Central memory CD4-positive, alpha-beta T cell (primary cell): ENCODE measurements at regions not wholly inside any gene's neighbourhood (a gene's known extent, or its start where the extent isn't known, plus 50 kb on each side); places are given as distances from the start of the nearest gene placed in this dataset.
A peak's percentile ranks its signal among the peaks of the same experiment; 100 is the strongest.

Source experiments
- DNase-seq: peaks from one replicate; pipeline ENCODE4 v3.0.0; 2022

DNA sequence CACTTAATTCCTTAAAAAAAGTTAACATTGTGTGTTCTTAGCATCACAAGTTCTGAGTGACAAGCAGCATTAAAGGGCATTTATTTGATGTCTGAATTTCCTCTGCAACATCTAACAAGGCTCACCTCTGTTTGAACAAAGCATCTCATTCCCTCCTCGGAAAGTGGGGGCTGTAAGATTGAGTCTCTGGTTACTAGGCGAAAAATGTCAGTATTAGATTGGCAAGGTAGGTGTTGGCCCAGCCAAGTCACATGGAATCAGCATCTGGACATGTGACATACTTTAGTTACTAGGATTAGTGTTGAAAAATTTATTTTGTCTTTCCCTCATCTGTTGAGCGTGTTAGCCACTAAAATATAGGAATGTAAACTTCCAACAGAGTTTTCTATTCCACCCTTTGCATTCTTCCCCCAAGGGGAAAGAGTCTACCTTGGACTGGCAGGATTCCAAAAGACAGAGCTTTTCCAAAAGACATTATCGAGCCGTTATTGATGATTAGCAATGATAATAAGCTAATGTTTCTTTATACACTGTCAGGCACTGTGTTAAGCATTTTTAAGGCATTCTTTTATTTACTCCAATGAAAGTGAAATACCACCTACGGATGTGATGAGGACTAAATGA is 194.9 kb upstream of the BTG1 start:
- DNase-seq: no peak

DNA sequence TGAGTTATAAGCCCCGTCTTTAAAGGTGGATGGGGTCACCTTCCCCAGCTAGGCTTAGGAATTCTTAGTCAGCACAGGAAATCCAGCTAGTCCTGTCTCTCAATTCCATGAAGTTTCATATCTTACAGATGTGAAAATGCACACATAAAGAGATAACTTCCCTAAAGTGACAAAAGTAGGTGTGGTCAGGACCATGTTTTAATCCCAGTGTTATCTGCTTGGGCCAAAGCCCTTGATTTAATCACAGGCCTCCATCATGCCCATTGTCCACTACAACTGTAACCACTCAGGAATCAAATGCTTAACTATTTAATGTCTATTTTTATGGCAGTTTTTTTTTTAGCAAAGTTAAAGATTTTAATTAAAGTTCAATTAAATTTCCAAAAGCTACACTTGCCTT is 194.4 kb upstream of the BTG1 start:
- DNase-seq: no peak

DNA sequence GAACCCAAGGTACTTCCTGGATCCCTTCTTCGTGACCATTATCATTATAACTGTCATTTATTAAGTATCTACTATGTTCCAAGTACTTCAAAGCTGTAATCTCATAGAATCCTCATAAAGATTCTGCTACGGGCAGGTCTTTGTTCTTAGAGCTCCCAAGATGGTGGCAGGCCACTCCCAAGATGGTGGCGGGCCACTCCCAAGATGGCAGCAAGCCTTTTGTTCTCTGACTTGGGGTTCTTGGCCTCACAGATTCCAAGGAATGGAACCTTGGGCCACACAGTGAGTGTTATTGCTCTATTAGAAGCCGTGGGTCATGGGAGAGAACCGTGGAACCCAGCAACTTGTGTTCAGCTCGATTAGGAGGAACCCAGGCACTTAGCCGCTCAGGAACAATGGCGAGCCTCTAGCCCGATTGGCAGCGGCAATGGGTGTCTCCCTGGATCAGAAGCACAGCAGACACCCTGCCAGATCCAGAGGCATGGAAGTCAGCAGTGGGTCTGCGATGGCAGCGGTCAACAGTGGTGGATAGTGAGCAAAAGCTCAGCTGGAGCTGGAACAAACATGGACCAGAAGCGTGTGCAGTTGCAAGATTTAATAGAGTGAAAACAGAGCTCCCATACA is 193.7 kb upstream of the BTG1 start:
- no peak for DNase-seq

DNA sequence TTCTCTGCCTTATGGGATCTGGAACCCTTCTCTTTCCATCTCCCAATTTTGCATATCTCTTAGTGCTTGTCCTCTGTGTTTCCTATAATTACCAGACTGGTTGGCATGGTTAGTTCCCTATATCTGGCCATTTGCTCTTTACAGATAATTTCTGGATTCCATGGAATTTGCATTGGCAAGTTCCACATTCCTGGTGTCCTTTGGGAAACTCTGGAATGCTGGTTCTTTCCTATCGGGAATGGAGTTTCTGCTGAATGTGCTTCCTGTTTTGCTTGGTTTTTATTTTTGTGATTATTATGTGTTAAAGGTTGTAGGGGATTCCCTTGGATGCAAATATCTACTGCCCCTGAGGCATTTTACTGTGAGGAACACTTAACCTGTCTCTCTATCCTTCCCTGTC is 193.0 kb upstream of the BTG1 start:
- no peak for DNase-seq

DNA sequence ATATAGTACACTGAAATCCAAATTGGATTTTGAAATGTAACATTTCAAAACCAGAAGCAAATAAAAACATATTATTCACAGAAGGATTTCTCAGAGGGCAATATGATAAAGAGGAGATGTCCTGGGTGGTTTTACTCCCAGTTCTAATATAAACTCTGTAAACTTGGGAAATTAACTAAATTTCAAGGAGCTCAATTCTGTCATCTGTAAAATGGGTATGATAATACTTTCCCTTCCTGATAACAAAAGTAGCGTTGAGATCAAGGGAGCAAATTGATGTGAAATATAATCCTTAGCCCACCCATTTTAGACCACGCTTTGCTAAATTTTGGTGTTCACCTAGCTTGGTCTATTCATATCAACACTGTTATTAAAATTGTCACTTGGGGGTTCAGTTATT is 192.5 kb upstream of the BTG1 start:
- no peak for DNase-seq

DNA sequence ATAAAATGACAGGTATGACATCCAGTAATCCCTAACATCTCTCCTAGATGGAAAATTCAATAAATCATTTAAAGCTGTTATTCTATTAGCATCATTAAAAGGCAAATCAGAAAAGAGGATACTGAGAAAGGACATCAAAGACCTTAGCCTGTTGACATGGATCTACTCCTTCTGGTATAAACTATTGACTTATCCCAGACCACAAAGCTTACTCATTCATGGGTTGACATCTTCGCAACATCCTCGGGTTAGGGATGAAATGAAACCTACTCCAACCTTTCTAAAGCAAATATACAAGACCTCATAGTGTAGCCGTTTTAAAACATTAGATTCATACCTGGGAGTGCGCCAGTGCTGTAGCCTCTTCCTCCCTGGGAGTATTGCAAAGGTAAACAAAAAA is 191.5 kb upstream of the BTG1 start:
- DNase-seq: no peak

DNA sequence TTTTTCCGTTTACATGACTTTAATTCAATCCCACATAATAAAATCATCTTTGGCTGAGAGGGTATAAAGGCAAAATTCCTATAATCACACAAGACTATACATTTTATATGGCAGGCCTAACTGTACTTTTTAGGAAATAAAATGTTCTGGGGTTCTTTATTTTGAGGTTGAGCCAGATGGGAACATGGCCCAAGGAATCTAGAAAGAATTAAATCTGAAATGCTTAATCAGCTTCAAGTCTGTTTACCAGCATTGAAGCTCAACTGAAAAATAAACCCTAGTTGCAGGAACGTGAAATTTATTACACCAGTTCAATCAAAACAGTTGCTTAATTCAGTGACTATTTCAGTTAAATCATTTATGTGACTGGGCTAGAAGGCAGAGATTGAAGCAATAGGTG is 191.0 kb upstream of the BTG1 start:
- no peak for DNase-seq

DNA sequence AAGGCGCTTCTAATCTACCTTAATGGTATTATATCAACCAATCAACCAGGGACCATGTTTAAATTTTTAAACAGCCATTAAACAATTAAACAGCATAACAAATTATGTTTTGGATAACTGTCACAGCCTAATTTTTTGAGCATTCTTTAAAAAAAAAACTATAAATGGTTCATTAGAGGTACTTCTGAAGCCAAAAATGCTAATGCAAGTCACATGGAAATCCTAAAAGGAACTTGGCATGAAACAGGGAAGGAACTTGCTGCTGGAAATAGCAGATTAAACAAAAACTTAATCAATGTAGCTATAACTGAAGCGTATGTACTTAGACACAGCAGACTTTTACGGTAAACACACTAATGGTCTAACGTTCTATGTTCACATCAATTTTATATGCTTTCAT is 190.2 kb upstream of the BTG1 start:
- no peak for DNase-seq

DNA sequence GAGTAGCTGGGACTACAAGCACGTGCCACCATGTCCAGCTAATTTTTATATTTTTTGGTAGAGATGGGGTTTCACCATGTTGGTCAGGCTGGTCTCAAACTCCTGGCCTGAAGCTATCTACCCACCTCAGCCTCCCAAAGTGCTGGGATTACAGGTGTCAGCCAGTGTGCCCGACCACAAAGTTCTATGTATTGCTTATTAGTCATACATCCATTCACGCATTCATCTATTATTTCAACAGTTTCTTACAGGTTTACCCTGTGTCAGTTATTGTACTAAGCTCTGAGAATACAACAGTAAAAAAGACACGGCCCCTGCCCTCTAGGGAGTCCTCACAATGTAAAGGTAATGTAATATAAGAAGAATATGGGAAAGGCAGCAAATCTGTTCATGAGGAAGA is 188.9 kb upstream of the BTG1 start:
- no peak for DNase-seq

DNA sequence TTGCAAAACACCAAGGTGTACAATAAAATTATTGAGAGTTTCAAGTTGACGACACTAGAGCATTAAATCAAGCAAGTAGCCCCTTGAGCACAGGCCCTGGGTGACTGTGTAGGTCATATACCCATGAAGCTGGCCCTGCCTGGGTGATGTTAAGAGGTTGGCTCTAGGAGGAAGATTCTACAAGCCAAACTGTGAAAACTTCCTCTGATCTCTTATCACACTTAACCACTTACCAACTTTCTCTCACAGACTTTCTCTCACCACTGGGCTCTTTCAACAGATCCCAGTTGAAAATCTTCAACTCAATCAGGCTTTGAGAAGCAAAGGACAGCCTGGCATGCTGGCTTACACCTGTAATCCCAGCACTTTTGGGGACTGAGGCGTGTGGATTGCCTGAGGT is 186.9 kb upstream of the BTG1 start:
- DNase-seq: no peak

DNA sequence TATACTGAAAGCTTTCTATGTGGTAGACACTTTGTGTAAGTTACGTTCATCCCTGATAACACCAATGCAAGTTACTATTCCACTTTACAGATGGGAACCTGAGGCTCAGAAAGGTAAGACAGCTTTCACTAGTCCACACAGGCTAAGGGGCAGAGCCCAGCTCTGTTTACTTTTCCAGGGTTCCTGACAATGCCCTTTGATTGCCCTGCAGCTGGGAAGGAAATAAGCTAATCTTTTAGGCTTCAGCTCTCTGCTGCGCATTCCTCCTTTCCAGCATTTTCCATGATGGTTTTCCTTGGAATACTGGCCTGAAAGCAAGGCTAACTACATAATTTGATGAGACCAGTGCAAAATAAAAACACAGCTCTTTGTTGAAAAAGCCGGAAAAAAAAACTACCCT is 185.7 kb upstream of the BTG1 start:
- no peak for DNase-seq

DNA sequence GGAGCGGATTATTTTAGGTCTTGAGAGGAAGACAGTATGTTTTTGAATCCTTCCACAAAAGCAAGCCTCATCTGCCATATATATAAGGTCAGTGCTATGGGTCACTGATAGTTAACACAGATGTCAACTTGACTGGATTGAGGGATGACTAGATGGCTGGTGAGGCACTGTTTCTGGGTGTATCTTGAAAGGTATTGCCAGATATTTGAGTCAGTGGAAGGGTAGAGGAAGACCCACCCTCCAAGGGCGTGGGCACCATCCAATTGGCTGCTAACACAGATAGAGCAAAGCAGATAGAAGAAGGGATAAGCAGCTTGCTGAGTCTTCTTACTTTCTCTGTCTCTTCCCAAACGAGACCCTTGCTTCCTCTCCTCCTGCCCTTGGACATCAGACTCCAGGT is 185.0 kb upstream of the BTG1 start:
- DNase-seq: no peak

DNA sequence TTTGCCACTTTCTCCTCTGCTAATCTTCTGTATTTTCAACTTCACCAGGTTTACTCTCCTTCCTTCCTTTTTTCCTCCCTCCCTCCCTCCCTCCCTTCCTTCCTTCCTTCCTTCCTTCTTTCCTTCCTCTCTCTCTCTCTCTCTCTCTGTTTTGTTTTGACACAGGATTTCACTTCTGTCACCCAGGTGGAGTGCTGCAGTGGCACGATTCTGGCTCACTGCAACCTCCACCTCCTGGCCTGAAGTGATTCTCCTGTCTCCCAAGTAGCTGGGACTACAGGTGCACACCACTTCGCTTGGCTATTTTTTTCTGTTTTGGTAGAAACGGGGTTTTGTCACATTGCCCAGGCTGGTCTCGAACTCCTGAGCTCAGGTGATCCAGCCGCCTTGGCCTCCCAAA is 181.2 kb upstream of the BTG1 start:
- DNase-seq: no peak

DNA sequence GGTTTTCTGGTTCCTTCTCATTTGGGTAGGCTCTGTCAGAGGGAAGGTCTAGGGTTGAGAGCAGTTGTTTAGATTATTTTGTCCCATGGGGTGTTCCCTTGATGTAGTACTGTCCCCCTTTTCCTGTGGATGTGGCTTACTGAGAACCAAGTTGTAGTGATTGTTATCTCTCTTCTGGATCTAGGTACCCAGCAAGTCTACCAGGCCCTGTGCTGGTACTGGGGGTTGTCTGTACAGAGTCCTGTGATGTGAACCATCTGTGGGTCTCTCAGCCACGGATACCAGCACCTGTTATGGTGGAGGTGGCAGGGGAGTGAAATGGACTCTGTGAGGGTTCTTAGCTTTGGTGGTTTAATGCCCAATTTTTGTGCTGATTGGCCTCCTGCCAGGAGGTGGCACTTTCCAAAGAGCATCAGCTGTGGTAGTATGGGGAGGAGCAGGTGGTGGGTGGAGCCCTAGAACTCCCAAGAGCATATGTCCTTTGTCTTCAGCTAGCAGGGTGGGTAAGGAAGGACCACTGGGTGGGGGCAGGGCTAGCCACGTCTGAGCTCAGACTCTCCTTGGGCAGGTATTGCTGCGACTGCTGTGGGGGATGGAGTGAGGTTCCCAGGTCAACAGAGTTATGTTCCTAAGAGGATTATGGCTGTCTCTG is 179.3 kb upstream of the BTG1 start:
- no peak for DNase-seq

DNA sequence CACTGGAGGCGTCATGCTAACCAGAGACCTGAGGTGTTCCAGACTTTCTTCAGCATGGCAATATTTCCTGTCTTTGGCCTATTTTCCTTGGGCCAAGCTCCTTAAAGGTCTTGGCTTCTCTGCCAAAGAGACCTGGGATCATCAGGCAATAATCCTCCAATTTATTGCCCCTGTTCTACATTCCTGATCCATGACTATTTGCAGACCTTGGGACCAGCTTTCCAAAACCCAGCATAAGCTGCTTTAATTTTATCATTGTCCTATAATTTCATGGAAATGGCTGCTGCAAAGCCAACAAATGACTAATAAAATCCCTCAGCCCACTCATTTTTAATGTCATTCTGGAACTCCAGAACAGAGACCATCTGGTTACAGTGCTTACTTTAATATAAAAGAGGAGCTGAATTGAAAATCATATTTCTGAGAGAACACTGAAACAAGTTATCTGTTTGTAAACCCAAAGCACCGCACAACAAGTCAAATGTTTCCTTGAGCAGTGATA is 166.9 kb upstream of the BTG1 start:
- no peak for DNase-seq

DNA sequence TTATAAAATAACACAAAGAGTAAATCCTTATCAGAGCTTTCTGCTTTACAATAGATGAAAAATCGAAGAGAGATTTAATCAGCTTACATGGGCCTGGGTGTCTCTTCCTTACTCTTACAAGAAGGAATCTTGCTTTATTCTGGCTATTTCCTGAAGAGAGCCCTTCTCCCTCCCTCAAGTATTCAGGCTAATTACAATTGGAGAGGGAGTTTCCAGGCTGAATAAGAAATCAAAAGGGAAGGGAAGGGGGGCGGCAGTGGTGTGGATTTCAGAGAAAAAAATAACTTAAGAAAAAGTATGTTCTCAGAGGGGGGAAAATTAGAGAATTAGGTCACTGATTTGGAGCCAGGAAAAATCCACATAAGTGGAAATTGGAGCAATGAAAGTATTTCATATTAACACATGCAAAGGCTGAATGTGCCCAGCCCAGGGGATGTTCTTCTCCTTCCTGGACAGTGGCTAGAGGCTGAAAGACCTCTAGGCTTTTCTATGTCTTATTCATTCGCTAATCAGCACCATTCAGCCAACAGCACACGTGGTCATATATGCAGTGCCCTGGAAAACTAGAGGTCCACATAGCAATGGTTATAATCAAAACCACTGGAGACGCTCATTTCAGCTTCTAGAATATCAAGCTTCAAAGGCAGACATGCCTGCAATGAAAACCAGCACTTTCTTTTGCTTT is 158.9 kb upstream of the BTG1 start:
- no peak for DNase-seq

DNA sequence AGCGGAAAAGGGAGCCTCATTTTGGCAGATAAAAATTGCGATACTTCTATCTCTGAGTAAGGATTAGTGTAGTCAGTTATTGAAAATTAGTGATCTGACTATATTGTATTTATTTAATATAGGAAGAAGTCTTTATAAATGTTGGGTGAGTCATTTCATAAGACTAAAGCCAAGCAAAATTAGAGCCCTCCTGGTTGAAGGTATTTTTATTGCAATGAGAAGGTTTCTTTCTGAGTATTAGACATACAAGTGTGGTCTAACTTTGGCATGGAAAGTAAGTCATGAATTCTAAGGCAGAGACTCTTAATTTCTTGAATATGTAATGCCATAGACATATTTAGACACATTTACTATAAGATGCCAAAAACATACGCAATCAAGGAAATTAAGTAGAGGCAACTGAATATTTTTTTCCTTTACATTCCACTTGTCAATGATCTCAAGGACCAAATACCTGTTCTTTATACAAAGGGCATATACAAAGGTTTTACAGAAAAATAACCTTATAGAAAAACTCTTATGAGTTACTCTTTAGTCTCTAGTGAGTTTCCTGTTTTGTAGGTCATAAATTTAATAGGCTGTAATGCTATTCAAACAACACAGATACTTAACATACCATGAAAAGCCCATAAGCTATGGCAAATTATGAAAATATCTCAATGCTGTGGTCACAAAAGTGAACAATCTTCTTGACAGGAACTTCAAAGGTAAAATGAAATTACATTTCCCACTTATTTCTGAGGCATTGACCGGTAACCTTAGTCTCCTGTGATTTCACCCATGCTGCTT is 156.6 kb upstream of the BTG1 start:
- no peak for DNase-seq

DNA sequence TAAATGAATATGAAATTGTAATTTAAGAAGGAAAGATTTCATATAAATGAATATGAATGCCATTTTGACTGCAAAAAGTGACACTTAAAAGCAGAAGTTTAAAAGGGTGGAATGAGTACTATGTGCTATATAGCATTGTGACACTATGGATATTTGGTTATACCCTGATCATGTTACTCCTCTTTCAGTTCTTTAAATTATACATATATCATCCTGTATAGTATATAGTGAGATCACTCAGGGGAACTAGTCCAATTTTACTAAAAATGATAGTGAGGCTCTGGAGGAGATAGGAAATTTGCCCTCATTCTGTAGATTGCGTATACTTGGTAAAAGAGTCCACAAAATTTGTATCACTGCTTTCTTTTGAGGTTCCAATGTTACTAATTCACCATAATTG is 155.7 kb upstream of the BTG1 start:
- no peak for DNase-seq

DNA sequence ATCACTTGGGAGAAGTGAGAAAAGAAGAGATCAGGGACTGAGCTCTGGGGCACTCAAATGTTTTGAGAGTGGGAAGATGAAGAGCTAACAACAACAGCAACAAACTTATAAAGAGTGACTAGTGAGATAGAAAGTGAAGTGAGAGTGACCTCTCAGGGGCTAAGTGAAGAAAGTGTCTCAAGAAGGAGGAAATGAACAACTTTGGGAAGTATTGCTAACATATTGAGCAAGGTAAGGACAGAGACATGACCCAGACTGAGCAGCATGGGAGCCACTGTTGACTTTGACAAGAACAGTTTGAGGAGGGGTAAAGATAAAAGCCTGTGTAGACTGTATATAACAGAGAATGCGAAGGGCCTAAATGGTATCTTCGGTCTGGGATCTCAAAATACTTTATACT is 155.1 kb upstream of the BTG1 start:
- no peak for DNase-seq

DNA sequence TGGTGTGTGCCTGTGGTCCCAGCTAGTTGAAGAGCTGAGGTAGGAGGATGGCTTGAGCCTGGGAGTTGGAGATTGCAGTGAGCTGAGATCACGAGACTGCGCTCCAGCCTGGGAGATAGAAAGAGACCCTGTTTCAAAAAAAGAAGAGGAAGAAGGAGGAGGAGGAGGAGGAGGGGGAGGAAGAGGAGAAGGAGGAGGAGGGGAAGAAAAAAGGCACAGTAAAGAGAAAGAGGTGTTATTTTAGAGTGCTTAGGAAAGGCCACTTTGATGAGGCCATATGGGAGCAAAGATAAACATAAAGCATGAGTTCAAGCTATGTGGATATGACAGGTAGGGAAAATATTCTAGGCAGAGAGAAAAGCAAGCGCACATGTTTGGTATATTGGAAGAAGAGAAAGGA is 154.1 kb upstream of the BTG1 start:
- DNase-seq: no peak

DNA sequence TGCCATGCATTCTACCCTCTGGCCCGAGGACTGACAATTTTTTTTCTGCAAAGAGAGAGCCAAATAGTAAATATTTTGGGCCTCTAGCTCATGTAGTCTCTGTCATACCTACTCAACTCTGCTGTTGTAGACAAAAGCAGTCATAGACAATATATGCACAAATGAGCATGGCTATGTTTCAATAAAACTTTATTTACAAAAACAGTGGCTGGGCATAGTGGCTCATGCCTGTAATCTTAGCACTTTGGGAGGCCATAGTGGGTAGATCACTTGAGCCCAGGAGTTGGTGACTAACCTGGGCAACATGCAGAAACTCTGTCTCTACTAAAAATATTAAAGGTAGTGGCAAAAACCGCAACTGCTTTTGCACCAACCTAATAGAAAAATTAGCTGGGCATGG is 153.7 kb upstream of the BTG1 start:
- no peak for DNase-seq

DNA sequence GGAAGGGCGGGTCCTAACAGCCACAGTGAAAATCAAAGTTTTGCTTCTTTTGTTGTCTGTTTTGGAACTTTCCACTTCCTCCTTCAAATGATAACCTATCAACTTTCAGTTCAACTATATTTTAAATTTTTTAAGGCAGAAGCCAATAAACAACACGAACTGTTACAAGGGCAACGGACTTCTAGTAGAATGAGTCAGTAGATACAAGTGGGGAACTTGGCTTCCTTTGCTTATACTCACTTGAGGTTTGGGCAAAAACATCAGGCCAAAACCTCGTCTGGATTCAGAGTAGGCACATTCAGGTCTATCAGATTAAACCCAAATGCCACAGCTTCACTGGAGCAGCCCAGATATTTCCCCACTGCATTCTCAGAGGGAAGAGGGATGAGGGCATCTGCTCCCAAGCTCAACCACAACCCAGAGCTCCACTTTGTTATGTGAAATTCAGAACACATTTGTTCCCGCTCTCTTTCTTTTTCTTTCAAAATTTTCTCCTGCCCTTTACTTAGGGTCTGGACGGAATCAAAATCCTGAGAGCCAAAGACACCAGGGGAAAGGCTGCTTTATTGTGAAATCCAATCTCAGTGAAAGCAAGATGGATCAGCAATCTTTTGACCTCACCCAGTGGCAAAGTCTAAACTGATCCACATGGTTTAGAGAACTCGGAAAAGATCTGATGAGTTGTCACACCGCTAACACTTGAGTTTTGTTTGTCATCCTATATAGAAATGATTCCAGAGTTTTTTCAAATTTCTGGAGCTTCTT is 152.5 kb upstream of the BTG1 start:
- DNase-seq: peak; percentile 40
